SK-N-SH treated with all-trans-retinoic acid at 6 μM for 48 hours (cell line): ENCODE measurements at regions not wholly inside any gene's neighbourhood (a gene's known extent, or its start where the extent isn't known, plus 50 kb on each side); places are given as distances from the start of the nearest gene placed in this dataset.

Experiments
- BACH2 ChIP-seq: fragments of 250-450 bp; sonication (Bioruptor Pico); IDR thresholded peaks from 2 replicates; pipeline ENCODE4 v1.9.0; 2021; ENCODE audit warnings: mild to moderate bottlenecking, borderline replicate concordance
- OSR1 ChIP-seq: fragments of 250-450 bp; sonication (Bioruptor Pico); IDR thresholded peaks from 2 replicates; pipeline ENCODE4 v1.8.0; 2022; ENCODE audit warnings: moderate library complexity, mild to moderate bottlenecking, inconsistent platforms
- RARB ChIP-seq: fragments of 250-450 bp; sonication (Bioruptor Pico); IDR thresholded peaks from 2 replicates; pipeline ENCODE4 v1.8.0; 2021; ENCODE audit warnings: mild to moderate bottlenecking, moderate library complexity
- SNAI2 ChIP-seq: fragments of 250-450 bp; sonication (Bioruptor Pico); IDR thresholded peaks from 2 replicates; pipeline ENCODE4 v1.5.0; 2020; ENCODE audit warnings: mild to moderate bottlenecking, moderate library complexity
- TCF4 ChIP-seq: fragments of 250-450 bp; sonication (Bioruptor Pico); IDR thresholded peaks from 2 replicates; pipeline ENCODE4 v1.8.0; 2021; ENCODE audit warnings: mild to moderate bottlenecking, moderate library complexity, borderline replicate concordance
- ZFP3 ChIP-seq: fragments of 250-450 bp; sonication (Bioruptor Pico); IDR thresholded peaks from 2 replicates; pipeline ENCODE4 v1.5.0; 2020; ENCODE audit warnings: mild to moderate bottlenecking, moderate library complexity
- ZFP30 ChIP-seq: fragments of 450-650 bp; formaldehyde crosslinking; IDR thresholded peaks from 2 replicates; pipeline ENCODE4 v1.5.0; 2022; ENCODE audit warnings: mild to moderate bottlenecking, moderate library complexity
- ZNF565 ChIP-seq: fragments of 450-650 bp; formaldehyde crosslinking; conservative IDR thresholded peaks from 2 replicates; pipeline ENCODE4 v1.5.0; 2020; ENCODE audit warnings: low read depth, mild to moderate bottlenecking, moderate library complexity
- ZNF70 ChIP-seq: fragments of 450-650 bp; formaldehyde crosslinking; IDR thresholded peaks from 2 replicates; pipeline ENCODE4 v1.5.0; 2020; ENCODE audit warnings: mild to moderate bottlenecking, moderate library complexity
- TF ChIP-seq, protein P1 (sequence below): fragments of 250-450 bp; sonication (Bioruptor Pico); IDR thresholded peaks from 2 replicates; pipeline ENCODE4 v1.8.0; 2020; ENCODE audit warnings: mild to moderate bottlenecking, moderate library complexity, borderline replicate concordance

DNA sequence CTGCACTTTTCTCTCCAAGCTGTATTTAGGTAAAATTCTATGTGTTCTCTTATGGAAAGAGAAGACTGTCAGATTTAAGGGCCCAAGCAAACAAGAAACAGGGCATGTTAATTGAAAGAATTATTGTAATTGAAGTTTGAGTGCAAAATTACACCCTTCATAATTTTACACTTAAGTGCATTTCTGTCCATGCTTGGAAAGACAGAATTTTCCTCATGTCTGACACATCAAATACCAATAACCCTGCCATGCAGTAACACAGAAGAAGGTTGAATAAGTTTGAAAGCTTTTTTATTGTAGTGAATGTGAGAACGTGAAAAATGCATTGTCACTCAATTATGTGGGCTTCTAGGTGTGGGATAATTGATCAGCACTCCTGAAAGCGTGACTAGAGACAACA, 52.9 kb upstream of the PARD3B start:
- no peak for TF ChIP-seq TCF4
- TF ChIP-seq OSR1 (CRISPR knock-in tag), result no peak
- TF ChIP-seq ZFP3 (CRISPR knock-in tag), result no peak
- TF ChIP-seq SNAI2 (CRISPR knock-in tag), result no peak
- TF ChIP-seq ZNF565 (CRISPR knock-in tag), result no peak
- TF ChIP-seq RARB, result no peak
- no peak for TF ChIP-seq ZNF70 (CRISPR knock-in tag)
- TF ChIP-seq, protein P1, sequence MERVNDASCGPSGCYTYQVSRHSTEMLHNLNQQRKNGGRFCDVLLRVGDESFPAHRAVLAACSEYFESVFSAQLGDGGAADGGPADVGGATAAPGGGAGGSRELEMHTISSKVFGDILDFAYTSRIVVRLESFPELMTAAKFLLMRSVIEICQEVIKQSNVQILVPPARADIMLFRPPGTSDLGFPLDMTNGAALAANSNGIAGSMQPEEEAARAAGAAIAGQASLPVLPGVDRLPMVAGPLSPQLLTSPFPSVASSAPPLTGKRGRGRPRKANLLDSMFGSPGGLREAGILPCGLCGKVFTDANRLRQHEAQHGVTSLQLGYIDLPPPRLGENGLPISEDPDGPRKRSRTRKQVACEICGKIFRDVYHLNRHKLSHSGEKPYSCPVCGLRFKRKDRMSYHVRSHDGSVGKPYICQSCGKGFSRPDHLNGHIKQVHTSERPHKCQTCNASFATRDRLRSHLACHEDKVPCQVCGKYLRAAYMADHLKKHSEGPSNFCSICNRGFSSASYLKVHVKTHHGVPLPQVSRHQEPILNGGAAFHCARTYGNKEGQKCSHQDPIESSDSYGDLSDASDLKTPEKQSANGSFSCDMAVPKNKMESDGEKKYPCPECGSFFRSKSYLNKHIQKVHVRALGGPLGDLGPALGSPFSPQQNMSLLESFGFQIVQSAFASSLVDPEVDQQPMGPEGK, result no peak
- TF ChIP-seq ZFP30 (CRISPR knock-in tag), result no peak
- no peak for TF ChIP-seq BACH2 (CRISPR knock-in tag)
